Stimulated activated CD4-positive, alpha-beta T cell treated with anti-CD3 and anti-CD28 coated beads, Interleukin-12 subunit alpha, Interleukin-12 subunit beta, amount 100 ng/mL, for 48 hours (primary cell): ENCODE measurements at regions not wholly inside any gene's neighbourhood (a gene's known extent, or its start where the extent isn't known, plus 50 kb on each side); places are given as distances from the start of the nearest gene placed in this dataset.
"Not testable (repeated sequence)": the region's sequence is repeated elsewhere in the genome, so short reads cannot be mapped to it uniquely, and the experiment has no call there.

ENCODE experiments used
- DNase-seq, 3 donors: peaks; one replicate each; pipeline ENCODE4 v3.0.0-alpha.2; 2020; ENCODE audit warnings: low read depth in 2 of 3, low spot score in 1 of 3

DNA sequence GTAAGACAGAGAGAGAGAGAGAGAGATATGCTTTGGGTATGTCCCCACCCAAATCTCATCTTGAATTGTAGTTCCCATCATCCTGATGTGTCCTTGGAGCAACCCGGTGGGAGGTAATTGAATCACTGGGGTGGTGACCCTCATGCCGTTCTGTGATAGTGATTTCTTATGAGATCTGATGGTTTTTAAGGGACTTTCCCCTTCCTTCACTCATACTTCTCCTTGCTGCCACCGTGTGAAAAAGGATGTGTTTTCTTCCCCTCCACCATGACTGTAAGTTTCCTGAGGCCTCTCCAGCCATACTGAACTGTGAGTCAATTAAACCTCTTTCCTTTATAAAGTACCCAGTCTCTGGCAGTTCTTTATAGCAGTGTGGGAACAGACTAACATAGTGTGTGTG, 60.3 kb downstream of the EOMES start:
- no peak for DNase-seq

- DNase-seq, result peak in 2 of 3 donors; percentile 29 to 36
Observed at GRCh38 chr3:27659279-27660021, 62.7 kb downstream of the EOMES start.

DNA sequence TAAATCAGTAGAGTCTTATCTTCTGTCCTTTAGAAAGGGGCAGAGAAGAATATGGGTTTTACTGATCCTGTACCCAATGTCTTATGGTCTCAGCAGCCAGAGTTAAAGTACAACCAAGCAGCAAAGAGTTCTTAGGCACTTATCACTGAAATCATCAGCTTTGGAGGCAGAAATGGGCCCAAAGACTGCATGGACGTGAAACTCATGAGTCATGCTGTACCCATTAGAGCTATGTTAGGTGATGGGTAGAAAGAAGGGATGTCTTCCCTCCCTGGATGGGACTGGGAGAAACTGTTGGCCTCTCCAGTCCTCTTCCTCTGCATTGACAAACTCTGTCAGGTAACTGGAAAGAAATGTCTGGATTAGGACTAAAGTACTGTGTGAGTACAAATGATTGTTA, 63.4 kb downstream of the EOMES start:
- no peak for DNase-seq

GRCh38 chr3:27657871-27658270, 64.3 kb downstream of the EOMES start:
- no peak for DNase-seq

DNA sequence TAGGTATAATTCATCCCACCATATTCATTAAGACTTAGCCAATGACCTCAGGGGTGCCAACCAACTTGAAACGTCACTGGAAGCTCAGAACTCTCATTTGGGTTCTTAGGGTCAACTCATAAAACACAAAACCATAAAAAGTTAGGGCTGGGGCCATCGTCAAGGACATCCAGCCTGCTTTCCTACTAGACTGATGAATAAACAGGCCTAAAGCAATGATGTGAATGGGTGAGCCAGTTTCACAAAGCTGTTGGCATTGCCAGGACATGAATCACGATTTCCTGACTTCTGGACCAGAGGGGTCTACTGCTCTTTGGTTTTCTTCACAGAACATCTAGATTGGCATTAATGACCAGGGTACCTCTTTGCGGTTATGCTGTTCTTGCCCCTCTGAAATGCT, 64.7 kb downstream of the EOMES start:
- no peak for DNase-seq

DNA sequence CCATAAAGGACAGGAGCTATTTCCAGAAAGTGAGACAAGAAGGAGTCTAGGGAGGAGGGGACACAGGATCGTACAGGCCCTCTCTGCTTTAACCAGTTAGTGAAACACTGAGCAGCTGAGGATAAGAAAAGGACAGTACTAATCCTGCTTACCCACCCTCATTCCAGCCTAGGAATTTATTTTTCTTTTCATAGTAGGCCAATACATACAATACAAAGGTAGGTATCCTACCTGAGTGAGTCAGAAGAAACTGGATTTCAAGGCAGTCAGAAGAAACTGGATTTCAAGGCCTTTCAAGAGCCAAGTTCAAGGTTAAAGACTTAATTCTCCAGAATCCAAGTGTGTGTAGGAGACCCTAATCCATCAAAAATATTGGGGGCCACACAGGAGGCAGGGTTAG, 65.3 kb downstream of the EOMES start:
- DNase-seq, result no peak

GRCh38 chr3:27655547-27655946, 66.6 kb downstream of the EOMES start:
- DNase-seq, result no peak

DNA sequence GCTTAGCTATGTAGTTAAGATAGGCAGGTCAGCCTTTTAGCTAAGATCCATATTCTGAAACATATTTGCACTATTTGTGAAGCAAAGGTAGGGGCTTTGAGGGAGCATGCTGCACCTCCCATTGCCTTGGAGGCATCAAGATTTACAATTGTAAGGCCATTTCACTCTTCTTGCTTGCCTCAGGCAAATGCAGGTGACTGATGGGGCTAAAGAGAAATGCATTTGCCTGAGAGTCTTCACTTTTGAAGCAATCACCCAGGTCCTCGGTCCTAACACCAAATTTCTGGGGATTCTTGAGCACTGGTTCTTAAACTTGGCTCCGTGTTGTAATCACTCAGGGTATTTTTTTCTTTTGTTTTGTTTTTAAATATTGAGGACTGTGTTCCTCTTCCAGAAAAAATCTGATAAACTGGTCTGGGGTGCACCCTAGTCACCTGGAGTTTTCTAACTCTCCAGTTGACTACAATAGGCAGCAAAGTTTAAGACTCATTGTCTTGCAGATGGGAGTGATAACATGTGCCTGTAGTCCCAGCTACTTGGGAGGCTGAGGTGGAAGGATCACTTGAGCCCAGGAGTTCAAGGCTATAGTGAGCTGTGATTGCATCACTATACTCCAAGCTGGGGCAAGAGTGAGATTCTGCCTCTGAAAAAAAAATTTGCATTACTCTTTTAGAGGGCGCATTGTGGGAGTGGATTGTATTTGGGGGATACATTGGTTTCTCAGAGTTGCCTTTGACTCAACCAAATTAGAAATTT, 68.1 kb downstream of the EOMES start:
- no peak for DNase-seq

GRCh38 chr3:27649277-27649676, 72.8 kb downstream of the EOMES start:
- DNase-seq, result no peak

DNA sequence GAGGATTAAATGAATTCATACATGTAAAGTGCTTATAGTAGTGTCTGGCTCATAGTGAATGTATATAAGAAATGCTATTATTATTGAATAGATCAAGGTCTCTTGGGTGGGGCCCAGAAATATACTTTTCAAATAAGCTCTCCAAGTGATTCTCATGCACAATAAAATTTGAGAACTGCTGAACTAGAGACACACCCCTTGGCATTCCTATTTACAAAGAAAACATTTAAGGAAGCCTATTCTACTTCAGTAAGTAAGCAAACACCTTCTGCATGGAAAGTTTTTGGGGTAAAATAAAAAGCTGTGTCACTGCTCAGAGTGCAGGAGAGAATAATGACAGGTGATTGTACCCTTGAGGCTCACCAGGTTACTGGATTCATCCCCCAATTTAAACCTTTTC, 75.2 kb downstream of the EOMES start:
- DNase-seq, result no peak

DNA sequence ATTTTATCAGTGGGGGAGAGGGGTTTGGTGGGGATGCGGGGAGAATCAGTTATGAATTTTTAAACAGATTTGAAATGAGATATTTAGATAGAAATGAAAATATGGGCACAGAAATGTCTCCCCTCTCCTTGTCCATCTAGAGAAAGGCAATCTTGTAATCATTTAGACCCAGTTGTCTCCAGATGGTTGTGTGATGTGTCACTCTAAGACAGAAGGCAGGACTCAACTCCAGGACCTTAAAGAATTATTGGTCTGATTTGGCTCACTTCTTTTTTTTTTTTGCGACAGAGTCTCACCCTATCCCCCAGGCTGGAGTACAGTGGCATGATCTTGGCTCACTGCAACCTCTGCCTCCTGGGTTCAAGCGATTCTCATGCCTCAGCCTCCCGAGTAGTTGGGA, 77.2 kb downstream of the EOMES start:
- no peak for DNase-seq

GRCh38 chr3:27643355-27643754, 78.8 kb downstream of the EOMES start:
- DNase-seq, result no peak

GRCh38 chr3:27642796-27643195, 79.3 kb downstream of the EOMES start:
- DNase-seq, result no peak

- DNase-seq, result no peak
Observed at GRCh38 chr3:27641888-27642601, 80.1 kb downstream of the EOMES start.

GRCh38 chr3:27641271-27641800, 80.8 kb downstream of the EOMES start:
- DNase-seq, result no peak

GRCh38 chr3:27639271-27639670, 82.9 kb downstream of the EOMES start:
- DNase-seq, result no peak

DNA sequence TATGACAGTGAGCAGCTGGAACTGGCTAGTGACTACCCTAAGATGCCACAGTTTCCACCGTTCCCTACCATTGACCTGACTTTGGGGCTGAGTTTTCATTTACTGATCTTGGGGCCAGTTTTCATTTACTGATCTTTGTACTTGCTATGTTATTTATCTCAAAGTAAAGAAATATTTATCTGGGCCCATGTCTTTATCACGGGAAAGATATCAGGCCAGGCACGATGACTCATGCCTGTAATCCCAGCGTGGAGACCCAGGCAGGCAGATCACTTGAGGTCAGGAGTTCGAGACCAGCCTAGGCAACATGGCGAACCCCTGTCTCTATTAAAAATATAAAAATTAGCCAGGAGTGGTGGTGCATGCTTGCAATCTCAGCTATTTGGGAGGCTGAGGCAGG, 83.5 kb downstream of the EOMES start:
- DNase-seq, result no peak

- DNase-seq, result no peak
Observed at GRCh38 chr3:27637346-27637995, 84.7 kb downstream of the EOMES start.

- not testable (repeated sequence) for DNase-seq
Observed at GRCh38 chr3:27635006-27635405, 87.1 kb downstream of the EOMES start.

- no peak for DNase-seq
Observed at GRCh38 chr3:27633224-27633545, 88.9 kb downstream of the EOMES start.

- DNase-seq, result peak; percentile 8 to 34 (median 21)
Observed at GRCh38 chr3:27632431-27633223, 89.5 kb downstream of the EOMES start.
